Prostate gland (tissue), 2 donors: ENCODE measurements at regions not wholly inside any gene's neighbourhood (a gene's known extent, or its start where the extent isn't known, plus 50 kb on each side); places are given as distances from the start of the nearest gene placed in this dataset.

Source experiments
- DNase-seq: peaks from one replicate; pipeline ENCODE4 v3.0.0-alpha.2; 2019; ENCODE audit warnings: low spot score
- H3K27ac ChIP-seq, 2 donors: fragments of 200-600 bp; sonication (generic); 2 replicates each; pipeline ENCODE4 v1.5.1; 2017 to 2019
- H3K27me3 ChIP-seq: fragments of 200-600 bp; sonication (generic); replicated peaks from 2 replicates; pipeline ENCODE4 v1.5.1; 2019; ENCODE audit not compliant: insufficient read depth
- H3K36me3 ChIP-seq, 2 donors: fragments of 200-600 bp; sonication (generic); 1 replicate in 1 of 2; 2 replicates in 1 of 2; pipeline versions ENCODE4 v1.5.1 to v1.8.1; 2017 to 2019
- H3K4me1 ChIP-seq: fragments of 200-600 bp; sonication (generic); replicated peaks from 2 replicates; pipeline ENCODE4 v1.5.1; 2019
- H3K4me3 ChIP-seq, 2 donors: fragments of 200-600 bp; sonication (generic); 2 replicates each; pipeline ENCODE4 v1.5.1; 2017 to 2019
- H3K9me3 ChIP-seq: fragments of 200-600 bp; sonication (generic); 2 replicates; pipeline ENCODE4 v1.5.1; 2017
- POLR2A ChIP-seq: fragments of 450-650 bp; IDR thresholded peaks from one replicate; pipeline ENCODE4 v1.6.1; 2016; ENCODE audit warnings: antibody characterized with exemption, mild to moderate bottlenecking
- POLR2AphosphoS5 ChIP-seq: sonication (generic); formaldehyde crosslinking; IDR thresholded peaks from one replicate; pipeline ENCODE4 v1.6.1; 2017; ENCODE audit warnings: antibody characterized with exemption
- WGBS: methylation state at CpG from one replicate; pipeline ENCODE4 v1.1.5; 2018; 5-methylcytosine and 5-hydroxymethylcytosine counted together
- intact Hi-C: fragments of 100-400 bp; cut with DNase I; formaldehyde crosslinking; loops from one replicate; pipeline ENCODE4 v1.14.2; 2022
- TF ChIP-seq, protein P1 (sequence below), 4 experiments: fragments of 200-600 bp in 2 of 4; fragments of 450-650 bp in 2 of 4; sonication (generic) in 2 of 4; IDR thresholded peaks; 1 replicate in 3 of 4; 2 replicates in 1 of 4; pipeline ENCODE4 v1.5.1; 2016 to 2019; ENCODE audit warnings: antibody characterized with exemption in 4 of 4, mild to moderate bottlenecking in 2 of 4, moderate library complexity in 2 of 4

DNA sequence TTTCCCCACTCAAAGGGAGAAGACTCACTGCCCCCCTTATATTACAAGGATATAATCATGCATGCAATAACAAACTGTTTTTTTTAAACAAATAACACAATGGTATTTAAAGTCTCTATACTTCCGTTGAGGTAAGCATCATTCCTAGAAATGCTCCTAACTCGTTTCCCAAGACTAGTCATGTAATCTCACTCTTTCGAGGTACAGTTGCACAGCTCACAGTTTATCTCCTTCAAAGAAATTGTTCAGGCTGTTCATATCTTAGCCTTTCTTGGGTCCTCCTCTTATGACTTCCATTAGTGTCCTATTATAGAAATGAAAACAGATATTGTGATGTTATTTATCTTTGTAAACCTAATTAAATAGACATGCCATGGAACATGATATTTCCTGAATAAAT is 705.0 kb downstream of the KCNT2 start:
- no peaks in the 10 kb centered on the region for H3K9me3 ChIP-seq
- intact Hi-C loops = no loop called here
- H3K36me3 ChIP-seq = no peaks in the 10 kb centered on the region
- no peak for DNase-seq
- no peaks in the 10 kb centered on the region for H3K4me1 ChIP-seq
- TF ChIP-seq POLR2A (no peak), POLR2AphosphoS5 (no peak)
- 55% methylated on average over 3 of the region's 3 CpGs for WGBS
- no peaks in the 10 kb centered on the region for H3K27me3 ChIP-seq
- H3K4me3 ChIP-seq = no peak overlapping the region
- no peak overlapping the region for H3K27ac ChIP-seq

DNA sequence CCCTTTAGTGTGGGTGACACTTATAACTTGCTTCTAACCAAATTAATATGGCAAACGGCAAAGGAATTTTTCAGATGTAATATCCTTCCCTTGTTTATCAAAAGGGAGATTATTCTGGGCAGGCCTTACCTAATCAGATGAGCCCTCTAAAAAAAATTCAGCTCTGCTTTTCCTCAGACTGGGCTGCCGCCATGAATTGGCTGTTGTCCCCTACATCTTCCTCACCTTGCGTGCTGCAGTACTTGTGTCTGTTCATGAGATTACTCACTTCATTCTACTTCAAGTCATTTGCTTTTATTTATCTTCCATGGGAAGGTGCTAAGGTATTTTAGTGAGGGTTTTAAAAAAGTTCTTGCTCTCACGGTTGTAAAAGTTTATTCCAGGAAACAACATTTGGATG is 705.5 kb downstream of the KCNT2 start:
- H3K27ac ChIP-seq = no peak overlapping the region
- intact Hi-C loops = no loop called here
- WGBS = 60% methylated on average over 4 of the region's 4 CpGs
- no peak for DNase-seq
- no peaks in the 10 kb centered on the region for H3K36me3 ChIP-seq
- no peaks in the 10 kb centered on the region for H3K4me1 ChIP-seq
- H3K9me3 ChIP-seq = no peaks in the 10 kb centered on the region
- TF ChIP-seq POLR2A (no peak), POLR2AphosphoS5 (no peak)
- TF ChIP-seq, protein P1, sequence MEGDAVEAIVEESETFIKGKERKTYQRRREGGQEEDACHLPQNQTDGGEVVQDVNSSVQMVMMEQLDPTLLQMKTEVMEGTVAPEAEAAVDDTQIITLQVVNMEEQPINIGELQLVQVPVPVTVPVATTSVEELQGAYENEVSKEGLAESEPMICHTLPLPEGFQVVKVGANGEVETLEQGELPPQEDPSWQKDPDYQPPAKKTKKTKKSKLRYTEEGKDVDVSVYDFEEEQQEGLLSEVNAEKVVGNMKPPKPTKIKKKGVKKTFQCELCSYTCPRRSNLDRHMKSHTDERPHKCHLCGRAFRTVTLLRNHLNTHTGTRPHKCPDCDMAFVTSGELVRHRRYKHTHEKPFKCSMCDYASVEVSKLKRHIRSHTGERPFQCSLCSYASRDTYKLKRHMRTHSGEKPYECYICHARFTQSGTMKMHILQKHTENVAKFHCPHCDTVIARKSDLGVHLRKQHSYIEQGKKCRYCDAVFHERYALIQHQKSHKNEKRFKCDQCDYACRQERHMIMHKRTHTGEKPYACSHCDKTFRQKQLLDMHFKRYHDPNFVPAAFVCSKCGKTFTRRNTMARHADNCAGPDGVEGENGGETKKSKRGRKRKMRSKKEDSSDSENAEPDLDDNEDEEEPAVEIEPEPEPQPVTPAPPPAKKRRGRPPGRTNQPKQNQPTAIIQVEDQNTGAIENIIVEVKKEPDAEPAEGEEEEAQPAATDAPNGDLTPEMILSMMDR (IDR thresholded peaks at IDR 0.05) = no peak
- H3K27me3 ChIP-seq = no peaks in the 10 kb centered on the region
- no peak overlapping the region for H3K4me3 ChIP-seq

DNA sequence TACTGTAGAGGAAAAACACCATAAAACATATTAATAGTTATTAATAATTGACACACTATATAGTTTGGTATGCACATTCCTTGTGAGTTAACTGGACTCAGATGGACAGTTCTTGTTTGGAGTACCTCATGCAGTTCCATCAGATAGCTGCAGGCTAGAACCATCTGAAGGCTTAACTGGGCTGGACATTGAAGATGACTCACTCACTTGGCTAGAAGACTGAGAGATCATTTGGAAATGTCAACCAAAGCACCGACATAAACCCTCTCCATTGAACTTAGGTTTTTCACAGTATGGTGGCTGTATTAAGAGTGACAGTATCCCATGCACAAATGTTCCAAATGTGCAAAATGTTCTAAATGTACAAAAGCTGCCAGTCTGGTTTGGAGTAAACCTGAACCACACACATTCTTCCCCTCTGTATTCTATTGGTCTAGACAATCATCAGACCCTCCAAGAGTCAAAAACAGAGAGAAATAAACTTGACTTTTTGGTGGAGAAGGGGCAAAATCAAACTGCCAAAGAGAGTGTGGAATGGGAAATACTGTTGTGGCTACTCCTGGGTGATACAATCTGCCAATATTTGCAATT is 708.4 kb downstream of the KCNT2 start:
- WGBS = 73% methylated on average over 1 of the region's 1 CpG
- DNase-seq = no peak
- Histone ChIP-seq H3K4me1 (no peaks in the 10 kb centered on the region), H3K4me3 (no peak overlapping the region), H3K27ac (no peak overlapping the region), H3K27me3 (no peaks in the 10 kb centered on the region), H3K36me3 (no peaks in the 10 kb centered on the region), H3K9me3 (no peaks in the 10 kb centered on the region)
- TF ChIP-seq POLR2AphosphoS5 (no peak), POLR2A (no peak)
- TF ChIP-seq, protein P1 (IDR thresholded peaks at IDR 0.05) = no peak
- intact Hi-C loops = no loop called here

DNA sequence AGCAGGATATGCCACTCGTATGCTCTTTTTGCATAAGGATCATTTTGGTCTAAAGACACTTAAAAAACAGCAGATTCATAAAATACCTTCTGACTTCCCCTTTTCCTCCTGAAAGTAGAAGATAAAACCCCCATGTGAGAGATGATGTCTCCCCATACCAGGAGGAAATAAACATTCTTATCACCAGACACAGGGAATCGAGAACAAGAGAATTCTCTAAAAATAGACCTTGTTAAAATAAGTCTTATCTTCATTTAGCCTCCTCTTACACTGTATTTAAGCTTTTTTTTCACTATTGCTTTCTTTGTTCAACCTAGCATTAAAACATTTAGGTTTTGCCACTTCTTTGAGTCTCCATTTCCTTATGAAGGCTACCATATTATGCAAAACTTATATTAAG is 709.3 kb downstream of the KCNT2 start:
- H3K36me3 ChIP-seq = no peaks in the 10 kb centered on the region
- no peaks in the 10 kb centered on the region for H3K4me1 ChIP-seq
- no peak for DNase-seq
- TF ChIP-seq, protein P1 (IDR thresholded peaks at IDR 0.05) = no peak
- TF ChIP-seq POLR2AphosphoS5 (no peak), POLR2A (no peak)
- no peaks in the 10 kb centered on the region for H3K27me3 ChIP-seq
- no peak overlapping the region for H3K27ac ChIP-seq
- no peaks in the 10 kb centered on the region for H3K9me3 ChIP-seq
- 53% methylated on average over 2 of the region's 2 CpGs for WGBS
- H3K4me3 ChIP-seq = no peak overlapping the region
- intact Hi-C loops = no loop called here

DNA sequence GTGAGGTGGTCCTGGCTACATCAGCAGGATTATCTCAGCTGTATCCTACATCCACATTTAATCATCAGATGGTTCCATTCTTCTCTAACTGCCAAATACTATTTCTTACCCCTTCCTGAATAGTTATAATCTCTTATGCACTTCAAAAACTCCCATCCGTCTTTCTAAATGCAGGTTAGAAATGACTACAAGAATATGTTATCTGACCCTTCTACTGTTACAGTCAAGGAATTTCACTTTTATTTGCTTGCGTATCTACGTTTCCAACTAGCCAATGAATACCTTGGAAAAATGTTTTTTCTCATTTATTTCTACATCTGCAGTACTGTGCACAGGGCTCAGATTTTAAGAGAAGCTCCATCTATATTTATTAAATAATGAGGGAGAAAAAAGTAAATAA is 709.9 kb downstream of the KCNT2 start:
- Histone ChIP-seq H3K4me1 (no peaks in the 10 kb centered on the region), H3K27me3 (no peaks in the 10 kb centered on the region), H3K36me3 (no peaks in the 10 kb centered on the region), H3K4me3 (no peak overlapping the region), H3K27ac (no peak overlapping the region), H3K9me3 (no peaks in the 10 kb centered on the region)
- TF ChIP-seq, protein P1 (IDR thresholded peaks at IDR 0.05) = no peak
- TF ChIP-seq POLR2A (no peak), POLR2AphosphoS5 (no peak)
- DNase-seq = no peak
- WGBS = 77% methylated on average over 3 of the region's 3 CpGs
- intact Hi-C loops = no loop called here
